Sigmoid colon (tissue), 3 donors: ENCODE measurements at regions not wholly inside any gene's neighbourhood (a gene's known extent, or its start where the extent isn't known, plus 50 kb on each side); places are given as distances from the start of the nearest gene placed in this dataset.

Experiments
- CTCF ChIP-seq, 4 experiments: fragments of 450-650 bp in 3 of 4; fragments of 200-600 bp in 1 of 4; IDR thresholded peaks; one replicate each; pipeline ENCODE4 v1.5.1; 2016 to 2019; ENCODE audit warnings: antibody characterized with exemption in 4 of 4, mild to moderate bottlenecking in 3 of 4, moderate library complexity in 2 of 4
- POLR2A ChIP-seq, 2 donors: fragments of 450-650 bp; IDR thresholded peaks; one replicate each; pipeline ENCODE4 v1.6.1; 2016; ENCODE audit warnings: antibody characterized with exemption in 2 of 2, mild to moderate bottlenecking in 2 of 2, moderate library complexity in 2 of 2

- no peak for TF ChIP-seq CTCF (IDR thresholded peaks at IDR 0.05)
- TF ChIP-seq POLR2A (IDR thresholded peaks at IDR 0.05): no peak
Measured at GRCh38 chr13:74682746-74683145, 548.5 kb upstream of the KLF12 start.
